BJ (cell line): ENCODE measurements at regions not wholly inside any gene's neighbourhood (a gene's known extent, or its start where the extent isn't known, plus 50 kb on each side); places are given as distances from the start of the nearest gene placed in this dataset.
A peak's percentile ranks its signal among the peaks of the same experiment; 100 is the strongest.

Experiments used
- CTCF ChIA-PET: fragments of 350-600 bp; formaldehyde crosslinking; extraction: SDS; loops from one replicate; lab custom pipeline; 2021; ENCODE audit warnings: antibody characterized with exemption, inconsistent platforms; lab: Yijun Ruan, JAX
- POLR2A ChIA-PET: fragments of 300-600 bp; sonication (Branson Sonifier 250); formaldehyde crosslinking; extraction: SDS; loops from one replicate; lab custom pipeline; 2021; ENCODE audit warnings: antibody characterized with exemption; lab: Charles Lee
- DNase-seq: peaks from one replicate; pipeline ENCODE4 v3.0.0-alpha.2; 2011; ENCODE audit warnings: low read depth
- H3K27me3 ChIP-seq: 2 replicates; pipeline ENCODE4 v1.6.0; 2011; ENCODE audit warnings: low read length; ENCODE audit not compliant: control insufficient read depth, insufficient read depth
- H3K36me3 ChIP-seq: 2 replicates; pipeline ENCODE4 v1.5.1; 2011; ENCODE audit warnings: low read length; ENCODE audit not compliant: control insufficient read depth, insufficient read depth
- H3K4me3 ChIP-seq: 2 replicates; pipeline ENCODE4 v1.5.1; 2011; ENCODE audit warnings: low read depth, mild to moderate bottlenecking, control low read depth, low read length
- TF ChIP-seq, protein P1 (sequence below): IDR thresholded peaks from 2 replicates; pipeline ENCODE4 v1.5.1; 2011; ENCODE audit warnings: low read depth, mild to moderate bottlenecking, control low read depth, inconsistent platforms, low read length, moderate library complexity; ENCODE audit not compliant: insufficient read depth

GRCh38 chr4:75376543-75376942 lies 137.7 kb downstream of the RCHY1 start:
- Histone ChIP-seq H3K4me3 (no peak overlapping the region), H3K36me3 (no peaks in the 10 kb centered on the region), H3K27me3 (no peaks in the 10 kb centered on the region)
- no peak for DNase-seq
- ChIA-PET CTCF (no interaction called here), POLR2A (no interaction called here)
- TF ChIP-seq, protein P1, sequence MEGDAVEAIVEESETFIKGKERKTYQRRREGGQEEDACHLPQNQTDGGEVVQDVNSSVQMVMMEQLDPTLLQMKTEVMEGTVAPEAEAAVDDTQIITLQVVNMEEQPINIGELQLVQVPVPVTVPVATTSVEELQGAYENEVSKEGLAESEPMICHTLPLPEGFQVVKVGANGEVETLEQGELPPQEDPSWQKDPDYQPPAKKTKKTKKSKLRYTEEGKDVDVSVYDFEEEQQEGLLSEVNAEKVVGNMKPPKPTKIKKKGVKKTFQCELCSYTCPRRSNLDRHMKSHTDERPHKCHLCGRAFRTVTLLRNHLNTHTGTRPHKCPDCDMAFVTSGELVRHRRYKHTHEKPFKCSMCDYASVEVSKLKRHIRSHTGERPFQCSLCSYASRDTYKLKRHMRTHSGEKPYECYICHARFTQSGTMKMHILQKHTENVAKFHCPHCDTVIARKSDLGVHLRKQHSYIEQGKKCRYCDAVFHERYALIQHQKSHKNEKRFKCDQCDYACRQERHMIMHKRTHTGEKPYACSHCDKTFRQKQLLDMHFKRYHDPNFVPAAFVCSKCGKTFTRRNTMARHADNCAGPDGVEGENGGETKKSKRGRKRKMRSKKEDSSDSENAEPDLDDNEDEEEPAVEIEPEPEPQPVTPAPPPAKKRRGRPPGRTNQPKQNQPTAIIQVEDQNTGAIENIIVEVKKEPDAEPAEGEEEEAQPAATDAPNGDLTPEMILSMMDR: no peak

GRCh38 chr4:75371915-75372314 lies 142.3 kb downstream of the RCHY1 start:
- TF ChIP-seq, protein P1: no peak
- POLR2A ChIA-PET: no interaction called here
- no peaks in the 10 kb centered on the region for H3K27me3 ChIP-seq
- no peaks in the 10 kb centered on the region for H3K36me3 ChIP-seq
- CTCF ChIA-PET: no interaction called here
- DNase-seq: no peak
- H3K4me3 ChIP-seq: no peak overlapping the region

GRCh38 chr4:75370576-75370975 lies 143.6 kb downstream of the RCHY1 start:
- TF ChIP-seq, protein P1: no peak
- no peaks in the 10 kb centered on the region for H3K27me3 ChIP-seq
- DNase-seq: no peak
- ChIA-PET POLR2A (no interaction called here), CTCF (no interaction called here)
- no peaks in the 10 kb centered on the region for H3K36me3 ChIP-seq
- H3K4me3 ChIP-seq: no peak overlapping the region

DNA sequence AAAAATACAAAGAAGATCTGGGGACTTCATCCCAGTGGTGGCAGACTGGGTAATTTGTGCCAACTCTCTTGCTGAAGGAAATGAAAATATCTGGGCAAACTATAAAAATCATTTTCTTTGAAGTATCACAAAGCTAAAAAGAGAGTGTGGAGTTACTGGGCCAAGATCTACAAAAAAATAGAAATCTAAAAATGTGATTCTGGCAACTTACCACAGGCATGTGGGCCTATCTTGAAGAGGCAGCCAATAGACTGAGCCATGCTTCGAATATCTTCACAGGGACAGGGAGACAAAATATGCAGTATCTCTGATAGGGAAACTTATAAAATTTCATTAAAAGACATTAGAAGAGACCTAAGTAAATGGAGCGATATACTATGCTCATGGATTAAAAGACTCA lies 168.8 kb downstream of the RCHY1 start:
- Histone ChIP-seq H3K36me3 (no peaks in the 10 kb centered on the region), H3K27me3 (no peaks in the 10 kb centered on the region), H3K4me3 (no peak overlapping the region)
- DNase-seq: no peak
- TF ChIP-seq, protein P1: no peak
- ChIA-PET CTCF (no interaction called here), POLR2A (no interaction called here)

DNA sequence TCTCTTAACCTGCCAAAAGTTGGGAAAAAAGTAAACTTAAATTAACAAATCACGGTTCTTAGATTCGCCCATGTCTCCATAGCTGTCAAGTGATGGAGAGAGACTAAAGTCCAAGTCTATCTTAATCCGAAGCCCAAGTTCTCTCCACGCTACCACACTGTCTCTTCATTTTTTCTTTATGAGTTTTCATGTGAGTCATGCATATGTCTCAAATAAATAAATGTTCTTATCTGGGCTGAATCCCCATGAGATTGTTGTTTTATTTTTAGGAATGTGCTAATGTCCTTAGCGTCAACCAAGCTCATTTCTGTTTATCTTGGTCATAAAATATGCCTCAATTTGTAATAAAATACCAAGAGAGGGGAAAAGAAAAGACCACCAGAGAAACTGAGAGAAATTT lies 169.3 kb downstream of the RCHY1 start:
- no peaks in the 10 kb centered on the region for H3K36me3 ChIP-seq
- ChIA-PET POLR2A (no interaction called here), CTCF (no interaction called here)
- H3K4me3 ChIP-seq: no peak overlapping the region
- H3K27me3 ChIP-seq: no peaks in the 10 kb centered on the region
- DNase-seq: peak; percentile 6
- TF ChIP-seq, protein P1: no peak
